Loucy (cell line): ENCODE measurements at regions not wholly inside any gene's neighbourhood (a gene's known extent, or its start where the extent isn't known, plus 50 kb on each side); places are given as distances from the start of the nearest gene placed in this dataset.

ENCODE experiments used
- CTCF ChIP-seq: fragments of 200-600 bp; sonication (generic); conservative IDR thresholded peaks from 2 replicates; pipeline ENCODE4 v1.5.1; 2014; ENCODE audit warnings: mild to moderate bottlenecking, antibody characterized with exemption, low read length
- EZH2phosphoT487 ChIP-seq: fragments of 200-600 bp; IDR thresholded peaks from 2 replicates; pipeline ENCODE4 v1.6.1; 2018; ENCODE audit warnings: antibody characterized with exemption, mild to moderate bottlenecking, moderate library complexity, borderline replicate concordance

- TF ChIP-seq CTCF: no peak
- no peak for TF ChIP-seq EZH2phosphoT487
Observed at GRCh38 chr3:166303681-166304080, 466.5 kb upstream of the BCHE start.
